Ectodermal cell (in vitro differentiated cells): ENCODE measurements at regions not wholly inside any gene's neighbourhood (a gene's known extent, or its start where the extent isn't known, plus 50 kb on each side); places are given as distances from the start of the nearest gene placed in this dataset.

Experiments used
- H3K27ac ChIP-seq: 2 replicates; pipeline ENCODE4 v1.7.0; 2013; ENCODE audit warnings: mild to moderate bottlenecking, low read depth, low read length; ENCODE audit not compliant: insufficient read depth, poor library complexity, severe bottlenecking
- H3K27me3 ChIP-seq: 2 replicates; pipeline ENCODE4 v1.7.0; 2013; ENCODE audit warnings: mild to moderate bottlenecking, low read length; ENCODE audit not compliant: insufficient read depth, control insufficient read depth, poor library complexity, severe bottlenecking
- H3K36me3 ChIP-seq: one replicate; pipeline ENCODE4 v1.7.0; 2013; ENCODE audit warnings: low read length; ENCODE audit not compliant: control insufficient read depth, insufficient read depth
- H3K4me1 ChIP-seq: one replicate; pipeline ENCODE4 v1.7.0; 2013; ENCODE audit warnings: low read length; ENCODE audit not compliant: control insufficient read depth, insufficient read depth
- H3K4me3 ChIP-seq: 2 replicates; pipeline ENCODE4 v1.7.0; 2013; ENCODE audit warnings: low read depth, low read length, control low read depth; ENCODE audit not compliant: insufficient read depth
- H3K9me3 ChIP-seq: 2 replicates; pipeline ENCODE4 v1.7.0; 2013; ENCODE audit warnings: mild to moderate bottlenecking, low read length, moderate library complexity; ENCODE audit not compliant: control insufficient read depth
- WGBS, 2 experiments: methylation state at CpG; one replicate each; pipeline ENCODE4 v1.1.7; 2013; ENCODE audit warnings: missing lambda C conversion rate in 2 of 2; 5-methylcytosine and 5-hydroxymethylcytosine counted together

- Histone ChIP-seq H3K27me3 (no peaks in the 10 kb centered on the region), H3K36me3 (no peaks in the 10 kb centered on the region), H3K9me3 (no peaks in the 10 kb centered on the region), H3K27ac (no peak overlapping the region), H3K4me3 (no peak overlapping the region), H3K4me1 (no peaks in the 10 kb centered on the region)
- WGBS, 2 experiments, result 86 to 88% methylated on average over 2 of the region's 2 CpGs
These were observed 64.8 kb upstream of the CLSTN2 start for GRCh38 chr3:139870000-139870675.

- no peak overlapping the region for H3K27ac ChIP-seq
- no peaks in the 10 kb centered on the region for H3K36me3 ChIP-seq
- WGBS, 2 experiments, result no CpG with 5 or more reads among the region's 2 CpGs
- no peak overlapping the region for H3K4me3 ChIP-seq
- no peaks in the 10 kb centered on the region for H3K27me3 ChIP-seq
- no peaks in the 10 kb centered on the region for H3K9me3 ChIP-seq
- no peaks in the 10 kb centered on the region for H3K4me1 ChIP-seq
These were observed 66.2 kb upstream of the CLSTN2 start for GRCh38 chr3:139868773-139869172.

GRCh38 chr3:139848660-139849059 is 86.3 kb upstream of the CLSTN2 start:
- no peaks in the 10 kb centered on the region for H3K9me3 ChIP-seq
- H3K4me3 ChIP-seq, result no peak overlapping the region
- H3K27ac ChIP-seq, result no peak overlapping the region
- H3K36me3 ChIP-seq, result no peaks in the 10 kb centered on the region
- H3K27me3 ChIP-seq, result no peaks in the 10 kb centered on the region
- WGBS, 2 experiments, result 59% methylated on average over 3 of the region's 3 CpGs
- no peaks in the 10 kb centered on the region for H3K4me1 ChIP-seq

- H3K27me3 ChIP-seq, result no peaks in the 10 kb centered on the region
- H3K9me3 ChIP-seq, result no peaks in the 10 kb centered on the region
- WGBS, 2 experiments, result 84 to 93% methylated on average over 1 of the region's 1 CpG
- no peaks in the 10 kb centered on the region for H3K36me3 ChIP-seq
- H3K4me1 ChIP-seq, result no peaks in the 10 kb centered on the region
- no peak overlapping the region for H3K27ac ChIP-seq
- H3K4me3 ChIP-seq, result no peak overlapping the region
These were observed 88.3 kb upstream of the CLSTN2 start for GRCh38 chr3:139846729-139847128.

- no peaks in the 10 kb centered on the region for H3K9me3 ChIP-seq
- WGBS, 2 experiments, result 82 to 86% methylated on average over 3 of the region's 3 CpGs
- no peaks in the 10 kb centered on the region for H3K4me1 ChIP-seq
- H3K36me3 ChIP-seq, result no peaks in the 10 kb centered on the region
- H3K27ac ChIP-seq, result no peak overlapping the region
- no peak overlapping the region for H3K4me3 ChIP-seq
- no peaks in the 10 kb centered on the region for H3K27me3 ChIP-seq
These were observed 95.3 kb upstream of the CLSTN2 start for GRCh38 chr3:139839659-139840058.

- no peak overlapping the region for H3K4me3 ChIP-seq
- H3K27ac ChIP-seq, result no peak overlapping the region
- no peaks in the 10 kb centered on the region for H3K9me3 ChIP-seq
- WGBS, 2 experiments, result 95 to 100% methylated on average over 1 of the region's 1 CpG
- H3K27me3 ChIP-seq, result no peaks in the 10 kb centered on the region
- no peaks in the 10 kb centered on the region for H3K36me3 ChIP-seq
- H3K4me1 ChIP-seq, result no peaks in the 10 kb centered on the region
These were observed 96.0 kb upstream of the CLSTN2 start for GRCh38 chr3:139839014-139839413.

- WGBS, 2 experiments, result 48 to 58% methylated on average over 3 of the region's 3 CpGs
- Histone ChIP-seq H3K4me3 (no peak overlapping the region), H3K36me3 (no peaks in the 10 kb centered on the region), H3K27me3 (no peaks in the 10 kb centered on the region), H3K27ac (no peak overlapping the region), H3K9me3 (no peaks in the 10 kb centered on the region), H3K4me1 (no peaks in the 10 kb centered on the region)
These were observed 96.6 kb upstream of the CLSTN2 start for GRCh38 chr3:139838269-139838957.

- H3K36me3 ChIP-seq, result no peaks in the 10 kb centered on the region
- no peaks in the 10 kb centered on the region for H3K27me3 ChIP-seq
- WGBS, 2 experiments, result 95% methylated on average over 4 of the region's 4 CpGs
- no peaks in the 10 kb centered on the region for H3K4me1 ChIP-seq
- no peaks in the 10 kb centered on the region for H3K9me3 ChIP-seq
- H3K4me3 ChIP-seq, result no peak overlapping the region
- no peak overlapping the region for H3K27ac ChIP-seq
These were observed 98.1 kb upstream of the CLSTN2 start for GRCh38 chr3:139836698-139837464.

- Histone ChIP-seq H3K9me3 (no peaks in the 10 kb centered on the region), H3K36me3 (no peaks in the 10 kb centered on the region), H3K4me3 (no peak overlapping the region), H3K27me3 (no peaks in the 10 kb centered on the region), H3K27ac (no peak overlapping the region), H3K4me1 (peaks cover 1% of the 10 kb centered on the region)
- 94% methylated on average over 7 of the region's 7 CpGs for WGBS, 2 experiments
These were observed 98.9 kb upstream of the CLSTN2 start for GRCh38 chr3:139835830-139836683.
